IPS-18c (cell line): ENCODE measurements at regions not wholly inside any gene's neighbourhood (a gene's known extent, or its start where the extent isn't known, plus 50 kb on each side); places are given as distances from the start of the nearest gene placed in this dataset.

Experiments
- H3K4me3 ChIP-seq: 2 replicates; pipeline ENCODE4 v1.7.0; 2013; ENCODE audit warnings: low read depth, mild to moderate bottlenecking, low read length, moderate library complexity; ENCODE audit not compliant: insufficient read depth
- H3K9me3 ChIP-seq: one replicate; pipeline ENCODE4 v1.6.1; 2013; ENCODE audit warnings: mild to moderate bottlenecking, low read length, moderate library complexity; ENCODE audit not compliant: control insufficient read depth, insufficient read depth

GRCh38 chr20:10982692-10983091 is 308.9 kb upstream of the JAG1 start:
- no peaks in the 10 kb centered on the region for H3K9me3 ChIP-seq
- H3K4me3 ChIP-seq = no peak overlapping the region

GRCh38 chr20:10984294-10984693 is 310.5 kb upstream of the JAG1 start:
- H3K9me3 ChIP-seq = no peaks in the 10 kb centered on the region

DNA sequence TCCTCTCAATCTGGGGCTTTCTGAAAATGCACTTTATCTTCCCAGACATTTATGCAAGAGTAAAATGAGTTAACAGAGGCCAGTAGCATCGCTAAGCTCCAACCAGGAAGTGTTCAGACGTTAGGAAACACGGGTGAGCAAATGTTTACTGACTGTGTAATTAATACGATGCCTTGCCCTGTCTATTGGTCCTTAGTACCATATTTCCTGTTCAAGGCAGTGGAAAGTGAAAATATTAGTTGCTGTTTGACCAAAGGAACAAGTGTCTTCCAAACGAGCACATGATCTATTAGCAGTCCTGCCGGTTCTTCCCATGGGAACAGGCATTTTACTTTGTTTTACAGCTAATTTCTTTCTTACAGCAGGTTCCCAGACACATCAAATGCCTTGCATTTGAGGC is 311.1 kb upstream of the JAG1 start:
- Histone ChIP-seq H3K9me3 (no peaks in the 10 kb centered on the region), H3K4me3 (no peak overlapping the region)

More at GRCh38 chr20:10984294-10984693, 310.5 kb upstream of the JAG1 start:
- H3K4me3 ChIP-seq = no peak overlapping the region

DNA sequence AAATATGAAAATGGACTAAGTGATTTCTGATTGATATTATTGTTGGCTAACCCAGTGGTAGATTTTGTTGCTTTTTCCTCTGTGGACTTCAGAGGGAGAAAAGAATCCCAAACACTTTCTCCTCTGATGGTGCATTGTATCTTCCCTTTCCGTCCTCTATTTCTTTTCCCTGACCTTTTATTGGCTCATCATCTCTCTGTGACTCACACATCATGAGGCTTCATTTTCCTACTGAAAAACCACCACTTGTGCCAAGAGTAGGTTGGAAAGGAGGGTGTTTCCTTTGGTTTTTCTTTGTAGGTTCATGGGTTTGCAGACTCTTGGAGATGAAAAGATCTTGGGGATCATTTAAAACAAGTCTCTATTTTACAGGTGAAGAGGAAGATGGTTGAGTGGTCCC is 311.7 kb upstream of the JAG1 start:
- H3K9me3 ChIP-seq = no peaks in the 10 kb centered on the region
- H3K4me3 ChIP-seq = no peak overlapping the region

- no peak overlapping the region for H3K4me3 ChIP-seq
- H3K9me3 ChIP-seq = no peaks in the 10 kb centered on the region
These were observed 312.8 kb upstream of the JAG1 start for GRCh38 chr20:10986586-10986985.

- H3K9me3 ChIP-seq = no peaks in the 10 kb centered on the region
- no peak overlapping the region for H3K4me3 ChIP-seq
These were observed 314.0 kb upstream of the JAG1 start for GRCh38 chr20:10987651-10988383.

GRCh38 chr20:10990625-10991382 is 317.0 kb upstream of the JAG1 start:
- H3K4me3 ChIP-seq = no peak overlapping the region
- no peaks in the 10 kb centered on the region for H3K9me3 ChIP-seq

GRCh38 chr20:10992731-10993130 is 318.9 kb upstream of the JAG1 start:
- Histone ChIP-seq H3K9me3 (no peaks in the 10 kb centered on the region), H3K4me3 (no peak overlapping the region)

GRCh38 chr20:10994991-10995700 is 321.3 kb upstream of the JAG1 start:
- Histone ChIP-seq H3K4me3 (no peak overlapping the region), H3K9me3 (no peaks in the 10 kb centered on the region)

DNA sequence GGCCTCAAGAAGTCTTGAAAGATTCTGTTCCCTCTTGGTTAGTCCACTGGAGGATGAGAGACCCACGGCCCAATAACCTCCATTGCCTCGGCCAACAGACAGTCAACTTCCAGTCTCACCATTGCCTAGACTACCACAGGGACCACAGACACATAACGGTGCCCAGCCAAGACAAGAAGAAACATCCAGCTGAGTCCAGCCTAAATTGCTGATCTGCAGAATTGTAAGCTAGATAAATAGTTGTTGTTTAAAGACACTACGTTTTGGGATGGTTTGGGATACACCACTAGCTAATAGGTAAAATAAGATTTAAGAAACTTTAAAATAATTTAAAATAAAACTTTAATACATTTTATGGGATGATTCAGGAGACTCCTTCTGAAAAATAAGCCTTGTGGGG is 324.7 kb upstream of the JAG1 start:
- Histone ChIP-seq H3K9me3 (no peaks in the 10 kb centered on the region), H3K4me3 (no peak overlapping the region)

GRCh38 chr20:11000416-11000815 is 326.6 kb upstream of the JAG1 start:
- Histone ChIP-seq H3K9me3 (no peaks in the 10 kb centered on the region), H3K4me3 (no peak overlapping the region)

- Histone ChIP-seq H3K9me3 (no peaks in the 10 kb centered on the region), H3K4me3 (no peak overlapping the region)
These were observed 327.5 kb upstream of the JAG1 start for GRCh38 chr20:11001302-11001701.

- H3K9me3 ChIP-seq = no peaks in the 10 kb centered on the region
- no peak overlapping the region for H3K4me3 ChIP-seq
These were observed 328.2 kb upstream of the JAG1 start for GRCh38 chr20:11001764-11002540.

GRCh38 chr20:11003341-11003740 is 329.5 kb upstream of the JAG1 start:
- Histone ChIP-seq H3K4me3 (no peak overlapping the region), H3K9me3 (no peaks in the 10 kb centered on the region)

DNA sequence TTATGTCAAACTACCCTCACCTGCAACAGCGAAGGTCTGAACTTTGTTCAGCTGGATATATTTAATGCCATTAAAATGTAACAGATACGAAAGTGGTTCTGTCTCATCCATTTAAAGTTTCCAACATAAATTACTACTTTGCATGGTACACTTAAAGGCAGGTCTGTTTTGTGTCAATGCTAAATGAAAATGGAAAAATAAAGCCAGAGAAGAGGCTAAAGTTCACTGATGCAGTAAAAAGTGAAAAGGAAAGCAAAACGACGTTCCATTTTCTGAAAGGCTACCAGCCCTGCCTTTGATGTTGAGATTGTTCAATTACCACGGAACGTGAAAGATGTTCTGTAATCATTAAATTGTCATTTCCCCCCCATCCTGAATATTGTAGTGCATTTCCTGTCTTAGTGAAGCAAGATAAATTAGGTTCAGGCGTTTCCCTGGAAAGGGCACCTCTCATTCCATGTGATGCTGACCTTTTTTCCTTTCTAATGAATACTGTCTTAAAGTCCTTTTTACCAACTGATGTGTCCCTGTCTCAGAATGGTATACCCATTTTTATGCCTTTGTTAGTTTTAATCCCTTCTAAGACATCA is 334.7 kb upstream of the JAG1 start:
- Histone ChIP-seq H3K9me3 (no peaks in the 10 kb centered on the region), H3K4me3 (no peak overlapping the region)

DNA sequence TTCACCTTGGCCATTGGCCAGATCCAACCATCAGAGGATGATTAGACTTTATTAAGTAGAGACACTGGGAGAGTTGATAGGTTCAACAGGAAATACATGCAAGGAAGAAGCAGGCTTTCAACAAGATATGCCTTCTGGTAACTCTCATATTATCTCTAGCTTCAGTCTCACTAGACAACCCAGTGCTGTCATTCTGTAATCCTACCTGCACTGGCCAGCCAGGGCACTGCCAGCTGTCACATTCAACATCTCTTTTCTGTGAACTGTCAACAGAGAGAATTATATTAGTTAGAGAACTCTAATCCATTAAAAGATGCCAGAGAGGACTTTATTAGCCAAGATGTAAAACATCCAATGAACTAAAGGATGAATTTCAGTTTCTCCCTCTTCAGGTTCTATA is 337.9 kb upstream of the JAG1 start:
- no peaks in the 10 kb centered on the region for H3K9me3 ChIP-seq
- H3K4me3 ChIP-seq = no peak overlapping the region

- Histone ChIP-seq H3K9me3 (no peaks in the 10 kb centered on the region), H3K4me3 (no peak overlapping the region)
These were observed 339.2 kb upstream of the JAG1 start for GRCh38 chr20:11012975-11013374.
